ENCODE measurements at regions not wholly inside any gene's neighbourhood (a gene's known extent, or its start where the extent isn't known, plus 50 kb on each side); places are given as distances from the start of the nearest gene placed in this dataset.

DNA sequence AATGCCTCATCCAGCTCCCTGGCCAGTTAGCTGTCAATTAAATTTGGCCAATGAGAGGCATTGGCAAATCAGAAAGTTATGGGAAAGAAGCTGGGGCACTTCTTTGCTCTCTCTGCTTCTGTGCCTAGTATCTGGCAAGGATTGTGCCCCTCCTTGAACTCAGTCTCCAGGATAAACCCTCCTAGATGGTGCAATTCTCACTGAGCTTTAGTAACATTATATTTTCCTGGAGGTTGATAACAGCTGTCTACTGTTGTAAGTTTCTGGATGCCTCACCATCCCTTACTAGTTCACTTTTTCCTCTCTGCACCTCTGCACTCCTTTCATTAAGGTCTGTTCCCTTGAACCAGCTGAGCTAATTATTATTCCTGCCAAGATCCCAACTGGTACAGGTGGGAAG is 329.5 kb downstream of the MFSD1 start:
- DNase-seq, result no peak

DNA sequence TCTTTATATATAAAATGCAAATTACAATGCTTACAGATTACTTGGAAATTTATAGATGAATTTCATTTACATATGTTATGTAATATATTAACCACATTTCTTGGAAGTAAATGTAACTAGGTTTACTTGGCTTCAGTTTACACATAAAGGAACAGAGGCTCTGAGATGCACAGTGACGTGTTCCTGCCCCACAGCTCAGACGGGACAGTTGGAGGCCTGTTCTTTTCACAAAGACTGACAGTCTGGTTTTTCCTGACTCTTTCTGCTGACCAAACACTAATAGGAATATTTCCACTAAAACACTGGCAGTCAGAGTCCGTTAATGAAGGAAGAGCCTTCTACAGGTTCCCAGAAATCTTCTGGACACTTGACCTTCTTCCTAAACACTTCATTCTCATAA is 336.1 kb downstream of the MFSD1 start:
- DNase-seq, result no peak

DNA sequence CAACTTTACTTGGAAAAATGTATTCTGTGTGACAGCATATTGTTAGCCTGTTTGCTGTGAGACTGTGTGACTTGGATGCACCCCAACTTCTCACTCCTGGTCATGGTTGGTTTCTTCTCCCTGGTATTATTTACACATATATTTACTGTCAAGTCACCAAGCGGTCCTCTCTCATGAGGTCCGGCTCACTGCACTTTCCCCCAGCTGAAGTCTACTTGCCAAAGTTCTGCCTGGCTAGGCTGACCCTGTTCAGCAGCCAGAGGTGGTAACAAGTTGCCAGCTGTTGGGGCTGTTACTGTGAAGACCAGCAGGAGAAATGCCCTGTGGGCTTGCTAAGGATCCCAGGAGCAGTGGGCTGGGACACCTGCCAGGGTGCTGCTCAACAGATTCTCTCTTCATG is 337.5 kb downstream of the MFSD1 start:
- no peak for DNase-seq

DNA sequence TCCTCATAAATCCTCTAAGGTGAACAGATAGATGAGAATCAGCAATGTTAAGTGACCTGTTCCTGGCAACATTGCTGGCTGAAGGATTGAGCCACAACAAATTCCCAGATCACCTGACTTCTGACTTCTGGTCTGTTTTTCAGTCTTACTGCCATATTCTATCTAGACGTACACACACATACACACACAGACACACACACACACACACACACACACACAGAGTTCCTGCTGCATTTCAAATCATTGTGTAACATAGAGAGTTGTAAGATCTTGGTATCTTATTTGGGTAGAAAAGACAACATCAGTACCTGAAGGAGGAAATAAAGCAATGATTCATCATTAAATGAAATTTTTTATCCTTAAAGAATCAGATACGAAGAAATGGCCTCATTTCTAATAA is 342.6 kb downstream of the MFSD1 start:
- DNase-seq, result no peak

DNA sequence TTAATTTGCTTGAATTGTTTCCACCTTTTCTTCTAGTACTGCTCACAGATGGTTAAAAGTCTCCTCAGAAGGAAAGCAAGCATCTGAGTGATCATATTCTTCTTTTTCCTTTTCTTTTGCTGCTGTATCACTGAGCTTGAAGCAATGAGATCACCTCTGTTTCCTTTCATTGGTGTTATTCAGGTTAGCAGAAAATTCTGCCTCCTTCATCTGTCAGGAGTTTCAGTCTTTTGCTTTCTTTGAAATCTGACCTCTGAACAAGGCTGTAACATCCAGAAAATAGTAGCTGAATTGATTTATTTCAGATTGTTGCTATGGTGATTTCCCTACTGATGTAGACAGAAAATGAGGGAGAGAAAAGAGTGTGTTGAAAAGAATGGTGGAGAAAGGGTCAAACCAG is 343.0 kb downstream of the MFSD1 start:
- no peak for DNase-seq

DNA sequence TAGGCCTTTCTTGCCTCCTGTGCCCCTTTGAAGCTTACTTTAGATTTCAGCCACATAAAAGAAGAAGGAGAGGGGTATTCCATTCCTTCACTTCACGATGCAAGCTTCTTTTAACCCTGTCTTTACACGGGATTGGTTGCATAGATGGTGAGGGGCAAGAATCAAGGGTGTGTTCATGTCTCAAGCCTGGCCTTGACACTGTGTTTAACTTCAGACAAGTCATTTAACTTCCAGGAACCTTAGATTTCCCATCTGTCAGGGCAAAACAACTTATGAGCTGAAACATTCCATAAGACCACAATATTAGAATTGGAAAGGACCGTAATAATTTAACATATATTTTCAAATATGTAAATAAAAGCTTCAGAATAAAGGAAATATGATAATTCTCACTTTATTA is 344.5 kb downstream of the MFSD1 start:
- DNase-seq, result no peak

DNA sequence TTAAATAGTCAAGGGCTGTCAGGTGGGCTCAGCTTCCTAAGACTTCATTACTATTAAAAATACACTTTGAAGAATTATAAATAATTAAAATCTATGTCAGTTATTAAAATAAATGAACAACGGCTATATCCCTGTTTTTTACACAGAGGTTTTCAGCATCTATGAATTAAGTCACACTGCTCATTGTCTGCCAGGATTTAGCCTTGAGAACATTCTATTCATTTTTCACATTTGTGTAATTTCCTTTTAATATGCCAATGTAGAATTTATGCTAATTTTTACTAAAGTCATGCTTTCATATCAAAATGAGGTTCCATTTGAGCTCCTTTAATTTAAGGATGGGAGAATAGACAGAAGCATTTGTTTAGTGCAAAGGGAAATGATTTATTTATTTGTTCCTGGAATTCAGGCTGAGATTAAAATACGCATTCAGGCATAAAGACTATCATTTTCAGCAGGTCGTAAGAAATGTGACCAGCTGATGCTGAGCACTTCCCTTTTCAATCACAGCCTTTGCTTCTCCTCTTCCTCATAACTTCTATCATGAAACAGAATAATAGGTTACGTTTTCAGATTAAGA is 345.1 kb downstream of the MFSD1 start:
- DNase-seq, result no peak

DNA sequence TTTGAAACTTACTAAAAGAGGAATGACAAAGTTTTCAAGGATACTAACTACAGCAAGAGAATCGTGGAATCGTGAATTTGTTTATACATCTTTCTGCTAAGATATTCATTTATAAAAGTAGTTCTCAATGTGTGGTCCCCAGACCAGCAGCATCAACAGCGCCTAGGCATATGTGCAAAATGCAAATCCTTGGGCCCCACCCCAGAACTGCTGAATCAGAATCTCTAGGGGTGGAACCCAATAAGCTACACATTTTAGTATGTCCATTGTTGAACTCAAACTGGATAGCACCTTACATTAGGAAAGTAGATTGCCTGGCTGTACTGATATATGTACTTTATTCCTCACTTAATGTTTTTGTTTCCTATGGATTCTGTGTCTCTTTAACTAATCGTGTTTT is 346.0 kb downstream of the MFSD1 start:
- no peak for DNase-seq

DNA sequence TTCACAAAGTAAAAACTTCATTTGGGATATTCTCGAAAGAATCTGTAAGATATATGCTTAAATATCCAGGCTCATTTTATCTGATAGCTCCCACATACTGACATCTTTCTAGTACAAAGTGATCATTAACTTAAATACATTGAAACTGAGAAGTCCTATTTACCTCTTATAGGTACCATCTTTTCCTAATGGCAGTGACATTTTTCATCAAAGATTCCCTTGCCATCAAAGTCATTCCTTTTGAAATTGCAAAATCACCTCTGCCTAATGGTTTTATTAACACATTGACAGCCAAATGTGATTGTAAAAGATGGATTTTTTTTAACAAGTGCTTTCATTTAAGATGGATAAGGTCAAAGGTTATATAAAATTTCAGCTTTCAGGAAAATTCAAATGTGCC is 346.6 kb downstream of the MFSD1 start:
- no peak for DNase-seq

DNA sequence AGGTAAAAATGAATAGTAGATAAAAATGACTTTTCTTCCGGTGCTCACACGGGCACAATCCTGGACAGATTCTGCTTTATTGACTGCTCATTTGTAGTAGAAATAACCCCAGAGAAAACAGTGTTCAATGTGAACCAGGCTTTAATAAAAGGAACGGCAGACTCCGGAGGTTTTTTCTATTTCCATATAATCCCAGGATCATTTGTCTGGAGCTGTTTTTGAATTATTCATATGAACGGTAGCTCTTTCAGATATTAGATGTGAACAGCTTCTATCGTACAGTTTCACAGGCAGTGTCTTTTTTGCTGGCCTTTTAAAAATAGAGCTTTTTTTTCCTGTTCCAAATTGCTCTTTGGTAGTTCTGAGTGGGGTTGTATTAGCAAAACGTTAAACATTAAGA is 347.3 kb downstream of the MFSD1 start:
- DNase-seq, result no peak

DNA sequence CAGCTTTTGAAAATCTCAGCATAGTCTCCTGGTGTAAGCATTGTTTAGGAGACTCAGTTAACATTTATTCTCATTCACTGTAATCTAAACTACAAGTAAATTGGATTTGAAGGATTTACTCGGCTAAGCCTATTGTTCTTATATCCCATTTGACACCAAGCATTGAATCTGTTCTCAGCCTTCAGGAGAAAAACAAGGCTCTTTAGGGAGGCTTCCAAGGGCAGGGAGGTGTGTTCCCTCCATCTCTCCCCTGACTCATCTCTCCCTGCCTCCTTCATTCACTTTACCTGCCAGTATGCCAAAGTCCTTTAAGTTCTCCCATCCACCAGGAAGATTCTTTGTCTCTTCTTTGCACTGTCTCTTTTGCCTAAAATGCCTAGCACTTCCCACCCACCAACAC is 347.8 kb downstream of the MFSD1 start:
- no peak for DNase-seq

DNA sequence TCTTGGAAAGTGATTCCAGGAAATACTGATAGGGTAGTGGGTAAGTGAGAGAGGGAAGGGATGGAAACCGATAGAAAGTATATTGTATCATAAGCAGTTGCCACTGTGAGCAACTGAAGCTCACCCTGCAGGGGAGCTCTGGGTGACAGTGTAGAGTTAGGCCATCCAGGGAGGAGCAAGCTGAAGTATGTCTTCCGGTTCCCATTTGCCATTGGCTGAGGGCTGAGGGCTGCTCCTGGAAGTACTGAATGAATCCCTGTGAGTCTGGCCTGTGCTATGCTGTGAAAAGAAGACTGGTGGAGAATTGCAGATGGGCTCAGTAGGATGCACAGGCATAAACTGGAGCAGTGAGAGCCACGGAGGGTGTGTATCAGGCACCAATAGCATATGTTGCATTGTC is 348.3 kb downstream of the MFSD1 start:
- DNase-seq, result no peak

DNA sequence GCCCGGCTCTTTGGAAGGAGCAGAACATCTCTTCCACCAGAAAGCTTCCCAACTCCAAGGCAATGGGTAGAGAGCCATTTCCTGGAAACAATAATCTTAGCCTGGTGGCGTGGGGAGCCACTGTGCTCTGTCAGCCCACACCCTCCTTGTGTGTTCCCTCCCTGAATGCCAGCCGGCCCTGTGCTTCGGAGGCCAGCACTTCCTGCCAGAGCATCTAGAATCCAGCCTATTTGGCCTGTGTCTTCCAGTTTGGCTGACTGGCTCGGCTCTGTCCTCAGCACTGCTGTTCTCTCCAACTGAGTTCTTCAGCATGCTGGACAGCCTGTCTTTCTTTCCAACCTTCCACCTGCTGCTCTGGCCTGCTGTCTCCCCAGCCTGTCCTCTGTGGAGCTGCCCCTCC is 349.3 kb downstream of the MFSD1 start:
- DNase-seq, result no peak

DNA sequence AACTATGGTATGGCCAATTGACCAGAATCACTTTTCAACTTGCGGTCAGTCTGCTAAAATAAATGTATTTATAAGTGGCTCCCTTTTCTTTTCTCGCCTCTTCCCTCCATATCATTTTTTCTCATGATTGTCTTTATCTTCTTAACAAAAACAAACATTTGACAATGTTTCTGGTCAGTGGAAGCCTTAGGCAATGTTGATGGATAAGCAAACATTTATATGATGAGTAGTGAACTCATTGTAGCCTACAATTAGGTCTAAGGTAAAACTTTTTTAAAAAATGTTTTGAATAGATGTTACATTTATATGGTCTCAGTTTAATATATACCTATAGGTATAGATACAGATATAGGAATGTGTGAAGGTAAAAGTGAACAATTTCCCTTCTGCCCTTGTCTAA is 355.4 kb downstream of the MFSD1 start:
- no peak for DNase-seq

DNA sequence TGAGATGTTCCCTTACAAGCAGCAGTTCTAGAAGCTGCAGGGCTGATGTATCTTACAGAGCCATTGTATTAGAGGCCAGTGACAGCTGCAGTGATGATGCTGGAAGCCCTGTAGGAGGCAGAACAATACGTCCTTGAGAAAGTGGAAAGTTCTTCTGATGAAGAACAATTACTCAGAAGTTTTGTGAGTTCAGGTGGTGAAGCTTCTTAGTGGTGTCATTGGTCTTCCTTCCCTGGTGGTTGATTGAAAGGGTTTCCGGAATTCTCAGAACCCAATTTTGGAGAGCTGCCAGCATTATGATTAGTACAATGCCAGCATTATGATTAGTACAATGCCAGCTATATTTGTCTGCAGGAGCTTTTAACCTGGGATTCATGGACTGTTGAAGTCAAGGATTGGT is 356.4 kb downstream of the MFSD1 start:
- no peak for DNase-seq

DNA sequence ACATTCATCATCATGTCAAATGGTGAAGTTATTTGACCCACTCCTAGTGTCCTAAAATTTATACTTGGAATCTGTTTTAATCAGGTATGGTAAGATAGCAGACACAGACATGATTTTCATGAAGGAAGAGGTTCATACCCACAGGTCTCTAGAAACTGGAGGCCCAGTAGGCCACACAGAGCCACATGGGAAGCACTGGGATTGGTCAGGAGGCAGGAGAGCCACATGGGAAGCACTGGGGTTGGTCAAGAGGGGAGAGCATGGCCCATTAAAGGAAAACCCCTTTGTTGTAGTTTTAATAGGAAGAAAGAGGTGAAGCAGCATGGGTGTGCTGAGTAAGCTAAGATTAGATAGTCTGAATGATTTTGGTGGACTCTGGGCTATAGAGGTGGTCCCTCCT is 356.9 kb downstream of the MFSD1 start:
- DNase-seq, result no peak

DNA sequence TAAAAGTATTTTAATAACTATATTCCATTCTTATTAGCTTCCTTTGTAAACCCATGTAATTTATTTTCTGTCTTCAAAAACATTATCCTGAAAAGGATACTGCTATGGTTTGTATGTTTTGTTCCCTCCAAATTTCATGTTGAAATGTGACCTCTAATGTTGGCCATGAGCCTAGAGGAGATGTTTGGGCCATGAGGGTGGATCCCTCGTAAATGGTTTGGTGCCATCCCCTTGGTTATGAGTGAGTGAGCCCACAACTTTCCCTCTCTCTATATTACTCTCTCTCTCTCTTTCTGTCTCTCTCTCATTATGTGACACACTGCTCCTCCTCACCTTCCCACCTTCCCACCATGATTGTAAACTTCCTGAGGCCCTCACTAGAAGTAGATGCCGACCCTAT is 357.7 kb downstream of the MFSD1 start:
- DNase-seq, result no peak

DNA sequence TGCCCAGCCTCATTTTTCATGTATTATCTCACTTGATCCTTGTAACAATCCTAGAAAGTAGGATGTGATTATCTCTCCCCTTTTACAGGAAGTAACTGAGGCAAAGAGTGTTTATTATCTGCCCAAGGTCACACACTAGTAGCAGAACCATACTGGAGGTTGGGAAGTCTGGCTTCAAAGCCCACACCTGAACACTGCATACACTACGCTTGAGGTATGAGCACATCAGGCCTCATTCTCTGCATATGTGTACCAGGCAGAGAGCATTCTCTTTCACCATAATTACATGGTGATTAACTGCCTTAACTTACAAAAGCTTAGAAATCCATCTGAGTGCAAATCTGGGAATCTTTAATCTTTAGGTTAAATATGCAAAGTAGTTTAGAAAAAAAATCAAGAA is 361.8 kb downstream of the MFSD1 start:
- no peak for DNase-seq

DNA sequence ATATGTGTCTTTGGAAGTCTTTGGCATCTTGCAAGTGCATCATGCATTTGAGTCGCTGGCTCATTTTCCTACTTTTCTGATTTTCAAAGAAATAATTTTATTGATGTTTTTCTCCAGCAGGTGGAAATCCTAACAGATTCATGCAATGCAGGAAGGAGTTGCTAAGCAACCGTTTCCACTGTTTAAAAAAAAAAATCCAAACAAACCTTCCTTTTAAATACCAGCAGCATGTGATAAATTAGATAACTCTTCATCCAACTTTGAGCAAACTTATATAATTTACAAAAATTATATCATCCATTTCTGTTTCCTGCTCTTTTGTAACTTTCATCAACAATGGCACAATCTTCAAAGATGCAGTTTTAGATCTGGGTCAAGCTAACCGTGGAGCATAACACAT is 364.1 kb downstream of the MFSD1 start:
- no peak for DNase-seq

DNA sequence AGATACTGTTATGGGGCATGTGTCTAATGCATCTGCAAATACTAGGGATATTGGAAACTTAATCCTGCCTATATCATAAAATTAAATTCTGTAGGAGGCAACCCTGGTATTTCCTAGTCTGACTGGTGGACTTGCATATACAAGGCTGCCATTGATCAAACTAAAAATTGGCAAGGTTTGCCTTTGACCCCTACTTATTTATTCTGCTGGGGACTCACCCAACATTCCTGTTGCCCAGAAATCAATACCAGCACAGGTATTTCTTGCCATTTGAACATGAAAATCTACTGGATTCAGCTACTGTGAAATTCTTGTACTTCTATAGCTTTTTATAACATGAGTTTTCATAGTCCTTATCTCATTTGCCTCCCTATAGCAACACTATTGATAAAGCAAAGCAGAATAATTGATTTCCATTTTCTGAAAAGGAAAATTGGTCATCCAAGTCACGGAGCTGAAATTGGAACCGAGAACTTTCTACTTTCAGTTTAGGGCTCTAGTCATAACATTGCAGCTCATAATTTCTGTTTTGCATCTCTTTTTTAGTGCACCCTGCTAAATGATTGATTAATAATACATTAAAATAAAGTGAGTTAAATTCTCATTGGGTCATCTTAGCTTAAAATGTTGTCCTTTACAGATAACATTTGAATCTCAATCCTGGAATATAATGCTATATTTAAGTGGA is 365.2 kb downstream of the MFSD1 start:
- no peak for DNase-seq

DNA sequence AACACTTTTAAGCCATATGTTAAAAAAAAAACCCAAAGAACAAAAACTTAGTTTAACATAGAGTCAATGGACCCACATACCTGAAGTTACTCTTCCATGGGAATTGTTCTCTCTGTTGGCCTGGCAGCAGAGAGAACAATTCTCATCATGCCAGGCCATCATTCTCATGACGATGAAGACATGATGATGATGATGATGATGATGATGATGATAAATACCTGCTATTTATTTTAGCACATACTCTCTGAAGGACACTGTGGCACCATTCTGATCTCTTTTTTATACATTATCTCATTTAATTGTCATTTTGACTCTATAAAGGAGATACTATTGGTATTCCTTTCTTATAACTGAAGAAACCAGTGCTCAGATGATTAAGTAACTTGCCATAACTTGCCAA is 366.9 kb downstream of the MFSD1 start:
- no peak for DNase-seq

DNA sequence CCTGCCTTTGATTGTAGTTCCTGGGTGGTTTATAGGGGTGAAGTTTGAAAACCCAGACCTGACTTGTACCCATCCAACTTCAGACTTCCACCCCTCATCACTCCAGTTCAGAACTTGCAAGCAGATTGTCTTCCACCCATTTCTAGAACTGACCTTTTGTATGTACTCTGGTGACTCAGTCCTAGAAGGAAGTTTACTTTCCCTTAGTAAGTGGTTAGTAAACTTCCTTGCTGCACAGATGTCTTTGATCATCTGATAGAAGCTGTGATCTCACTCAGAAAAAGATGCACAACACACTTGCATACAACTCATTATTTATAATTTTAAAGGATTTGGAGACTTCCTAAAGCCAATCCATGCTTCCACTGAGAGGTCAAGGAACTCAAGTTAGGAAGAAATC is 368.0 kb downstream of the MFSD1 start:
- DNase-seq, result no peak

DNA sequence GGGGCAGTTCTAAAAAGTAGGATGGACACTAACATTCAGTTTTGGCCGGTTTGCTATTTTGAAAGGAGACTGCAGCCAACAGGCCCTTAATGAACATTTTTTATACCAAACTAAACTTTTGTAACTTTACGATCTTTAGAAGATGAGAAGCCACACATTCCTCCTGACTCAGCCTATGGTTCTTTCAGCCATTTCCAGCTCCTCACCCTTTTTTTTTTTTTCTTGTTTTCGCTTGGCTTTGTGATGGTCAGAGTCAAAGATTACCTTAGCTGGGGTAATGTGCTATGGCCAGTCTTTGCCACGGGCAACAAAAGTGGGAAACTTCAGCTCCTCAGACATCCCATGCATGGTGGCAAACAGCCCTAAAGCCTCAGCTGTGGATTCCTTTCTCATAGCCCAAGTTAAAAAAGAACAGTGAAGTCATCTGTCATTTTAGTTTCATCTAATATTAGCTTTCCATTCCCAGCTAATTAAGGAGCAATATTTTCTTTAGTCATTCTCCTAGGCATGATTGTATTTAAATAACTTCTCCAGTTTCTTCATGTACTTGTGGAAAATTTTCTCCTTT is 368.7 kb downstream of the MFSD1 start:
- no peak for DNase-seq

DNA sequence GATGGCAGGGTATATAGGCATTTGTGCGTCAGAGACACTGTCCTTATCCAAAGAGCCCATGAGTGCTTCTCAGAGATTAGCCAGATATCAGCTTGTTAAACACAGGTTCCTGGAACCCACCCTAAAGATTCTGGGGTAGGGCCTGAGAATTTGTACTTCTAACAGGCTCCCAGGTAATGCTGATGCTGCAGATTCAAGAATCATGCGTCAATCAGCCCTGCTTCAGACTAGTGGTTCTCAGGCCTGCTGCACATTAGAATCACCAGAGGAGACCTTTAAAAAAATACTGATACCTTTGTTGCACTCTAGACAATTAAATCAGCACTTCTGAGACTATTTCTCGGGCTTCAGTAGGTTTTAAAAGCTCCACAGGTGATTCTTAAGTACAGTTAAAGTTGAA is 369.5 kb downstream of the MFSD1 start:
- DNase-seq, result no peak

DNA sequence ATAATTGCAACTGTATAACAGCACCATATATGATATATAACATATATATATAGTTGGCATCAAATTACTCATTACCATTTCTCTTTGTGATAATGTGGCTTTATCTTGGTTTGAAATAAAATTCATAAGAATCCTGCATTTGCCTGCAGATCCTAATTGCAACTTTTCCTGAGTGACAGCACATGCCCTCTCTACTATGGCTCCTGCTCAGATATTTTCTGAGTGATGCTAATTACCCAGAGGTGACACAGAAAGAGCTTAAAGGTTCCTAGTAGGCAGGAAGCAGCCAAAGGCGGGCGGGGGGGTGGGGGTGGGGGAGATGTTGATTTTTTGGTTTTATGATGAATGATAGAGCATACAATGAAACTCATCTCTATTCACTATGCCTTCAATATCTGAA is 370.6 kb downstream of the MFSD1 start:
- no peak for DNase-seq
